CD4-positive, alpha-beta T cell treated with Interleukin-17A for 4 hours (primary cell): ENCODE measurements at regions not wholly inside any gene's neighbourhood (a gene's known extent, or its start where the extent isn't known, plus 50 kb on each side); places are given as distances from the start of the nearest gene placed in this dataset.

ENCODE experiments used
- DNase-seq: peaks from one replicate; pipeline ENCODE4 v3.0.0-alpha.2; 2020; ENCODE audit warnings: mixed read lengths

- DNase-seq = no peak
These were observed 624.2 kb downstream of the PLPP3 start for GRCh38 chr1:55955016-55955621.

DNA sequence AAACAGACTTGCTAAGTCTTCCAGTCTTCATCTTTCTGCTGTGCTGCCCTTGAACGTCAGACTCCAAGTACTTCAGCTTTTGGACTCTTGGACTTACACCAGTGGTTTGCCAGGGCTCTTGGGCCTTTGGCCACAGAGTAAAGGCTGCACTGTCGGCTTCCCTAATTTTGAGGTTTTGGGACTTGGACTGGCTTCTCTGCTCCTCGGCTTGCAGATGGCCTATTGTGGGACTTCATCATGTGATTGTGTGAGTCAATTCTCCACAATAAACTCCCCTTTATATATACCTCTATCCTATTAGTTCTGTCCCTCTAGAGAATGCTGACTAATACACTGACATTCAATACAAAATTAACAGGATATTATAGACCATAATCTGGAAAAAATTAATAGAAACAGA lies 628.1 kb downstream of the PLPP3 start:
- no peak for DNase-seq

GRCh38 chr1:55947446-55947845 lies 631.9 kb downstream of the PLPP3 start:
- no peak for DNase-seq

GRCh38 chr1:55943721-55944435 lies 635.5 kb downstream of the PLPP3 start:
- DNase-seq = no peak

DNA sequence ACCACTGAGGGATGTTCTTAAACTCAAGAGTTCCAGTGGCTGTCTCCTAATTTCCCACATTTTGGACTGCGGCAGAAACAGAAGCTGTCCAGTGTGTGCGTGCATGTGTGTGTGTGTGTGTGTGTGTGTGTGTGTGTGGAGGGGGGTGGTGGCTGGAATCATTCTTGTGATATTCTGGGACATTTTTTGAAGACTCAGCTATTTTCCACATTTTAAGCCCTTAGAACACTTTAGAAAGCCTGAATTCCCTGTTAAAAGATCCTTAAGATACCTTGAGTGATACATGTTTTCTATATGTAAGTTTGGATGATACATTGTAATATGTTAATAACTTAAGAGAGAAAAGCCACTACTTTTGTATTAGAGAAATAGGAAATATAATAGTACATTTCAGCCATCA lies 636.4 kb downstream of the PLPP3 start:
- no peak for DNase-seq

GRCh38 chr1:55939866-55940265 lies 639.5 kb downstream of the PLPP3 start:
- no peak for DNase-seq

DNA sequence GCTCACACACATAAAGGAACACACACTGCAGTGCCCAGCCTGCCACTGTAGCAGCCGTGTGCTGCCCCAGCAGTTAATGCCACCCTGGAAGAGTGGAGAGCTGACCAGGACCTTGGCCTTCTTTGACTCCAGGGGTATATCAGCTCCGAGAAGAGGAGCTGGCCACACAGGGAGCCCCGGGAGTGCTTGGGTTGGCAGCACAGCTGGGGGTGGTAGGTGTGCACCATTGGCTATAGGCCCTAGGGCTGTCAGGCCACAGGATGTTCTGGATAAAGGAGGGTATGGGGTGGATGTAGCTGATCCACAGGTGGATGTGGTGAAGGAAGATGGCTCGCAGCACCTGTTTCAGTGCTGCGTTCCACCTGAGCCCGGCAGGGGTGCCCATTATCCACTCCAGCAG lies 640.5 kb downstream of the PLPP3 start:
- no peak for DNase-seq

- DNase-seq = no peak
These were observed 641.0 kb downstream of the PLPP3 start for GRCh38 chr1:55938376-55938850.

DNA sequence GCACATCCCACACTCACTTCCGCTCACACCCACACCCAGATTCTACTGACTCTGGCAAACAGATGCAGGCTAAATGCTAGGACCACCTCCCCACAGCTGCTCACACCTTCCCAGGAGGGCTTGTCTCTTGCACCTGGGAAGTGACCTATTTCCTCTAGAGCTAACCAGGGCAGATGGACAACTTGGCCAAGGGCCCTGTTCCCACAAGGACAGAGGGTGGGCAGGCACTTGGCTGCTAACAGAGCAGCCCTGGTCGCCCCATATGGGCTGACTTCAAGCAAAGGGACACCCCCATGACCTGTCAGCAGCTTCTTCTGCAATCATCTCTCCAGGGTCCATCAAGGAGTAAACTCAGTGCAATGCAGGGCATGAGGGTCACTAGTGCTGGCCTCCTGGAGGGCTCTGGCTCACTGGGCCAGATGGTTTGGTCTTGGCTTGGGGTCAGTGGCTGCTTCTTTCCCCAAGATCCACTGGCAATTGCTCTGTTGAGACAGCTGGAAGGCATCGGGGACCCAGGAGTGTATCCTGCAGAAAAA lies 641.5 kb downstream of the PLPP3 start:
- no peak for DNase-seq

DNA sequence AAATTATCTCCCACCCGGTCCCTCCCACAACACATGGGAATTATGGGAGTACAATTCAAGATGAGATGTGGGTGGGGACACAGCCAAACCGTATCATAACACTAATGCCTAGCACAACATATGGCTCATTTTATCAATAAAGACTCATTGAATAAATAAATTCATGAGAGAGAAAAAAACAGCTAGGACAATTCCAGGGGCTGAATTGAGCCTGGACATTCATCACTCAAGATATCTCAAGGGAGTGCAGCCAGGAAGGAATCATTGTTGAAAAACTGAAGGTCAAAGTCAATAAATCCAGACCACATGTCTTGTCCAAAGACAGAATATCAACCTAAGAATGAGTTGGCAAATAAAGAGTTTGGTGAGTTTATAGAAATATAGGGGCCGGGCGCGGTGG lies 644.1 kb downstream of the PLPP3 start:
- DNase-seq = no peak

- DNase-seq = no peak
These were observed 647.0 kb downstream of the PLPP3 start for GRCh38 chr1:55932402-55932801.

- no peak for DNase-seq
These were observed 648.1 kb downstream of the PLPP3 start for GRCh38 chr1:55931081-55931940.

DNA sequence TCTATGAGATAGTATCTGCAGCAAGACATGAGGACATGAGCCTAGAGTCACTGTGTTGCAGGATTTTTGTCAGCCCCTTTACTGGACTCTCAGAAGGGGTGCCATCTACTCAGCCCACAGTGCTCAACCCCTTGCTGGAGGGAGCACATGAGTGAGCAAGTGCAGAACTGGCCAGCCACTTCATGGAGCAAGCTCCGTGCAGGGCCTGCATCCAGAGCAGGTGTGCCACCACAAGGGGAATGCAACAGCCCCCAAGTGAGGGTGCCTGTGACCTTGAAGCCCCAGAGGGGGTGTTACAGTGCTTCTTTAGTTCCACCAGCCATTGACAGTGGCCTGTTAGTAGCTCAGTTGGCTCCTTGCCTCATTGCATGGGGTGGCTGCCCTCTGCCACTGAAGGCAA lies 649.7 kb downstream of the PLPP3 start:
- no peak for DNase-seq

- DNase-seq = no peak
These were observed 650.8 kb downstream of the PLPP3 start for GRCh38 chr1:55928576-55928975.

- DNase-seq = no peak
These were observed 651.6 kb downstream of the PLPP3 start for GRCh38 chr1:55927702-55928290.

GRCh38 chr1:55926906-55927471 lies 652.4 kb downstream of the PLPP3 start:
- no peak for DNase-seq

DNA sequence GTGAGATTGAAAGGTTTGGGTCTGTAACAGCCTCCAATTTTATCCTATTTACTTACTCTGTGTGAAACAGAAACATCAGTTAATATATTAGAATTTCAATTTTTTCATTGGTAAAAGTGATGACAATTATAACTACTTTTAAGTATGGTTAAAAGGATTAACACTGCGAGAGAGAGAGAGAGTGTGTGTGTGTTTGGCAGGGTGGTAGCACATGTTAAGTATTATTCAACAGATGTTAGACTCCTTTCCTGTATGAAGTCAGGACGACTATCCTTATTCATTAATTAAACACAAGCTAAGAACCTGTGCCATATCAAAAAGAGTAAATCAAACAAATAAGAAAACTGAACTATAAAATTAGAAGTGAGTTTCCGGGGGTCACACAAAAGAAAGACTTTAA lies 662.5 kb downstream of the PLPP3 start:
- no peak for DNase-seq

DNA sequence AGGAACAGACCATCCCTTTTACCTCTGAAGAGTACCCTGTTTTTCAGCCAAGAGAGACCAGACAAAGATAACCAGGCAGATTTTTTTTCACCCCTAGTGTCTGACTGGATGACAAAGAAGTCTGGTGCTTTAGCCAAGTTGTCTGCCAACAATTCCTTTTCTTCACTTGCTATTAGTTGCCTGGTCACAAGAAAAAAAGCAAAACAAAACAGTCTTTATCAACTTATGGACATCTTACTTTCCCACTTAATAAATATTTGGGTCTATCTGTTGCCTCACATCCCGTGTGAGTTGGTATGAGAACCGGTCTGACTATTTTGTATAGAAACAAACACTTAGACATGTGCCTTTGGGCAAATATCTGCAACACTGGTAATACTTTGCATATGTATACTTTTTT lies 662.9 kb downstream of the PLPP3 start:
- no peak for DNase-seq

DNA sequence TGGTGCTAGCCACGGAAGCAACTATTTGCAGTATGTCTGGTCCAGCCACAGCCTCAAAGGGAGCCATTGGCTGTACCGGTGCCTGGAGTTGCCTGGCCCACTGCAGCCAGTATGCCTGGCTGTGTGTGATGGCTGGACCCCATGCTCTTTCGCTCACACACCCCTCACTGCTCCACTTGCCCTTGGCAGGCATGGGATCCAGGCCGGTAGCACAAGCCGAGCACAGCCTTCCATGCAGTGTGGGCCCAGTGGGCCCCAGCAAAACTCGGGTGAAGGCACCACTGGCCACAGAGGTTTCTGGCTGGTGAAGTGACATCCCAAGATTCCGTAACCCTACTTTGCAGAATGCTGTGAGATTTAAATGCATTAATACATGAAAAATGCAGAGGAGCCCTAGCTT lies 665.8 kb downstream of the PLPP3 start:
- DNase-seq = no peak

DNA sequence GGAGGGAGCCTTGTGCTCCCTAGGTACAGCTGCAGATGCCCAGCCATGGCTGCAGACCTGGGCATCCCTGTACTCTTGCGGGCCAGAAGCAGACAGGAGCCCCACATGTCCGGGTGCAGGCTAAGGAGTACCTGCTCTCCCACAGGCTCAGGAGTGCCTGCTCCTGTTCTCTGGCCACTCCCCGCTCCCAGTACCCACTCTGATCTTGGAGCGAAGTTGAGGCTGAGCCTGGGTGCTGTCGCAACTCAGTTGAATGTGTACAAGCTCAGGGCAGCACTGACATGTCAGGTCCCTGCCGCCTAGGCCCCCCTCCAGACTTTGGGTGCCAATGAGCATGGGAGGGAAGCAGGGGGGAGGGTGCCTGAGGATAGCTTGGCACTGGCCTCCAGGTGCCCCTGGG lies 666.9 kb downstream of the PLPP3 start:
- no peak for DNase-seq

DNA sequence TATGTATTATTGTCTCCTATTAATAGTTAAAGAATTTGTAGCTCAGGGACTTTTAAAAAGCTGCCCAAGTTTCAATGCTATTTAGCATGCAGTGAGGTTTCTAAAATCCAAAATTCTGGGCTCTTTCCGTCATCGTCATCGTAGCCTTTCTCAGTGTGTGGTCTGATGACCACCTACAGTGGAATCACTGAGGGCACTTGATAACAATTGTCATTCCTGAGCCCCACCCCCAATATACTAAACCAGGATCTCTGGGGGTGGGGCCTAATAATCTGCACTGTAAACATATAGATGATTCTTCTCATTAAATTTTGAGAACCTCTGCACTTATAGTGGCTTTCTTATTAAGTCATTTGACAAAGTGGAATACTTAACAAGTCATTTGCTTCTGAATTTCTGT lies 674.8 kb downstream of the PLPP3 start:
- DNase-seq = no peak

DNA sequence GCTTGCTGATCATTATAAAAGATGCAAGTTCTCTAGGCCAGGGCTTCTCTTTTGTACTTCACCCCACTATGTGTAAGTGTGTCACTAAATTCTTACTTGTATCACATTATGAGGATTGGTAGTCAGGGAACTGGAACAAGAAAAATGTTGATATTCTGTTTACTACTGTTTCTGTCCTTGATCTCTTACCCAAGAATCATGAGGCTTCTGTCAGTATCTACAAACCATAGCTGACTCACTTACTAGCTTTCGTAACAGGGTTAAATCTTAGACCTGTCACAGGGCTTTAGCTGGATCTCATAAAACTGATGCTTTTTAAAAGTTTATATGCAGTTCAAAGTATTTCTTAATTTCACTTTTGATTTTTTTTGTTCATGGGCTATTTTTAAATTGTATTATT lies 681.2 kb downstream of the PLPP3 start:
- DNase-seq = no peak

DNA sequence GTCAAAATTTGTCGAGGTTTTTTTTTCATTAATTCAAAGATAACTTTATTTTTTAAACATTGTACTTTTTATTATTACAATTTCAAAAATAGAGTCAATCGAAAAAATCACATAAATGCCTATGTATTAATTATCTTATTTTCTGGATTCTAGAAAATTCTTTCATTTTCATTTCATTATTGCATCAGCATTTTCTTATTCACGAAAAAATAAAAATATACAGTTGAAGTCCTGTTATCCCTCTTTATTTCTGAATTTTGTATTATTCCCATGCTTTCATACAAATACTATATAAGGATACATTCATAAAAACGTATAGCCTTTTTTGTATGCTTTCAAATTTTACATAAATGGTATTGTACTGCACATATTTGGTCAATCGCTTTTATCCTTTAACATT lies 681.0 kb upstream of the USP24 start:
- DNase-seq = no peak
